ENCODE measurements at regions not wholly inside any gene's neighbourhood (a gene's known extent, or its start where the extent isn't known, plus 50 kb on each side); places are given as distances from the start of the nearest gene placed in this dataset.

DNA sequence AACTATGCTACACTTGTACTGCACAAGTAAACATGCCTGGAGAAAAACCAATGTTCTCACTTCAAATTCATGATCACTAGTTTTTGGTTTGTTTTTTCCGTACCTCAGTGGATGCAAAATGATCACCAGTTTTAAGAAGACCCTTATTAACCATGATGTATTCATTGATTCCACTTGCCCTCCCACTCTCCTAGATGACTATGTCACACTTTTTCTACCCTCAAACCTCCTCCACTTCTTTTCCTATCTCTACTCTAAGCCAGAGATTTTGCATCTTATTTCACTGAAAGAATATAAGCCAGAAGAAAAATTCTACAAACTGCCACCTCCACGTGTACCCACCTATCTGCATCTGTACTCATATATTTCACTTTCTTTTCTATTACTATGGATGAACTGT, 186.2 kb upstream of the NAMPT start:
- TF ChIP-seq, protein P1, sequence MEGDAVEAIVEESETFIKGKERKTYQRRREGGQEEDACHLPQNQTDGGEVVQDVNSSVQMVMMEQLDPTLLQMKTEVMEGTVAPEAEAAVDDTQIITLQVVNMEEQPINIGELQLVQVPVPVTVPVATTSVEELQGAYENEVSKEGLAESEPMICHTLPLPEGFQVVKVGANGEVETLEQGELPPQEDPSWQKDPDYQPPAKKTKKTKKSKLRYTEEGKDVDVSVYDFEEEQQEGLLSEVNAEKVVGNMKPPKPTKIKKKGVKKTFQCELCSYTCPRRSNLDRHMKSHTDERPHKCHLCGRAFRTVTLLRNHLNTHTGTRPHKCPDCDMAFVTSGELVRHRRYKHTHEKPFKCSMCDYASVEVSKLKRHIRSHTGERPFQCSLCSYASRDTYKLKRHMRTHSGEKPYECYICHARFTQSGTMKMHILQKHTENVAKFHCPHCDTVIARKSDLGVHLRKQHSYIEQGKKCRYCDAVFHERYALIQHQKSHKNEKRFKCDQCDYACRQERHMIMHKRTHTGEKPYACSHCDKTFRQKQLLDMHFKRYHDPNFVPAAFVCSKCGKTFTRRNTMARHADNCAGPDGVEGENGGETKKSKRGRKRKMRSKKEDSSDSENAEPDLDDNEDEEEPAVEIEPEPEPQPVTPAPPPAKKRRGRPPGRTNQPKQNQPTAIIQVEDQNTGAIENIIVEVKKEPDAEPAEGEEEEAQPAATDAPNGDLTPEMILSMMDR (IDR thresholded peaks at IDR 0.05): no peak
- TF ChIP-seq EP300 (IDR thresholded peaks at IDR 0.05; ENCODE audit: low read depth): no peak
